H9 (cell line): ENCODE measurements at regions not wholly inside any gene's neighbourhood (a gene's known extent, or its start where the extent isn't known, plus 50 kb on each side); places are given as distances from the start of the nearest gene placed in this dataset.
"Not testable (repeated sequence)": the region's sequence is repeated elsewhere in the genome, so short reads cannot be mapped to it uniquely, and the experiment has no call there.

Experiments used
- DNase-seq: peaks from one replicate; pipeline ENCODE4 v3.0.0-alpha.2; 2017
- H2AFZ ChIP-seq: one replicate; pipeline ENCODE4 v1.6.1; 2013; ENCODE audit warnings: mild to moderate bottlenecking, low read length, control low read depth, moderate library complexity
- H2AK5ac ChIP-seq: 2 replicates; pipeline ENCODE4 v1.6.1; 2013; ENCODE audit warnings: low read length, control low read depth, mixed read lengths; ENCODE audit not compliant: insufficient read length
- H2BK120ac ChIP-seq: one replicate; pipeline ENCODE4 v1.6.1; 2013; ENCODE audit warnings: low read depth, mild to moderate bottlenecking, low read length, control low read depth, inconsistent platforms; ENCODE audit not compliant: poor library complexity, severe bottlenecking
- H2BK12ac ChIP-seq: 2 replicates; pipeline ENCODE4 v1.6.1; 2013; ENCODE audit warnings: low read length, control low read depth, mixed read lengths, low read depth; ENCODE audit not compliant: insufficient read length
- H2BK15ac ChIP-seq: 2 replicates; pipeline ENCODE4 v1.6.1; 2013; ENCODE audit warnings: low read depth, low read length, control low read depth
- H2BK20ac ChIP-seq: one replicate; pipeline ENCODE4 v1.6.1; 2013; ENCODE audit warnings: low read depth, mild to moderate bottlenecking, low read length, control low read depth, inconsistent platforms; ENCODE audit not compliant: poor library complexity, severe bottlenecking
- H2BK5ac ChIP-seq: 2 replicates; pipeline ENCODE4 v1.6.1; 2013; ENCODE audit warnings: low read length, control low read depth, mixed read lengths; ENCODE audit not compliant: insufficient read length
- H3K14ac ChIP-seq: 2 replicates; pipeline ENCODE4 v1.6.1; 2013; ENCODE audit warnings: low read length, control low read depth; ENCODE audit not compliant: insufficient read depth
- H3K18ac ChIP-seq: 2 replicates; pipeline ENCODE4 v1.6.1; 2013; ENCODE audit warnings: low read depth, mild to moderate bottlenecking, mixed read lengths, low read length, control low read depth; ENCODE audit not compliant: insufficient read length
- H3K23ac ChIP-seq: 2 replicates; pipeline ENCODE4 v1.6.1; 2013; ENCODE audit warnings: low read length, control low read depth, mixed read lengths, low read depth; ENCODE audit not compliant: insufficient read length
- H3K23me2 ChIP-seq: 2 replicates; pipeline ENCODE4 v1.6.1; 2013; ENCODE audit warnings: low read depth, mild to moderate bottlenecking, mixed read lengths, low read length, control low read depth; ENCODE audit not compliant: insufficient read length, poor library complexity, severe bottlenecking
- H3K27ac ChIP-seq: 2 replicates; pipeline ENCODE4 v1.5.1; 2013; ENCODE audit warnings: low read length, control low read depth, mixed read lengths, low read depth; ENCODE audit not compliant: insufficient read length
- H3K27me3 ChIP-seq: 2 replicates; pipeline ENCODE4 v1.6.1; 2013; ENCODE audit warnings: low read length, control low read depth, inconsistent platforms; ENCODE audit not compliant: insufficient read depth
- H3K4ac ChIP-seq: 2 replicates; pipeline ENCODE4 v1.6.1; 2013; ENCODE audit warnings: low read depth, mild to moderate bottlenecking, control low read depth, inconsistent platforms, low read length, moderate library complexity
- H3K4me1 ChIP-seq: 2 replicates; pipeline ENCODE4 v1.6.1; 2013; ENCODE audit warnings: low read length, control low read depth, inconsistent platforms; ENCODE audit not compliant: insufficient read depth
- H3K4me2 ChIP-seq: 2 replicates; pipeline ENCODE4 v1.6.1; 2013; ENCODE audit warnings: low read length, control low read depth, mixed read lengths; ENCODE audit not compliant: insufficient read length, insufficient read depth
- H3K56ac ChIP-seq: 2 replicates; pipeline ENCODE4 v1.6.1; 2013; ENCODE audit warnings: low read depth, mild to moderate bottlenecking, mixed read lengths, low read length, control low read depth; ENCODE audit not compliant: insufficient read length
- H3K79me1 ChIP-seq: 2 replicates; pipeline ENCODE4 v1.6.1; 2013; ENCODE audit warnings: low read depth, mild to moderate bottlenecking, moderate library complexity, low read length, control low read depth, inconsistent platforms; ENCODE audit not compliant: insufficient read depth, poor library complexity, severe bottlenecking
- H3K79me2 ChIP-seq: 2 replicates; pipeline ENCODE4 v1.6.1; 2013; ENCODE audit warnings: low read length, control low read depth, inconsistent platforms; ENCODE audit not compliant: insufficient read depth
- H3K9ac ChIP-seq: 2 replicates; pipeline ENCODE4 v1.6.1; 2013; ENCODE audit warnings: low read length, control low read depth, mixed read lengths; ENCODE audit not compliant: insufficient read length; ENCODE audit errors: extremely low read depth
- H3K9me3 ChIP-seq: one replicate; pipeline ENCODE4 v1.6.1; 2013; ENCODE audit warnings: low read depth, low read length, inconsistent platforms; ENCODE audit not compliant: control insufficient read depth
- H3T11ph ChIP-seq: one replicate; pipeline ENCODE4 v1.6.1; 2013; ENCODE audit warnings: mild to moderate bottlenecking, low read length, control low read depth, inconsistent platforms
- H4K20me1 ChIP-seq: one replicate; pipeline ENCODE4 v1.6.1; 2013; ENCODE audit not compliant: control insufficient read depth, insufficient read length, insufficient read depth
- H4K5ac ChIP-seq: 2 replicates; pipeline ENCODE4 v1.6.1; 2013; ENCODE audit warnings: low read depth, mild to moderate bottlenecking, mixed read lengths, low read length, control low read depth; ENCODE audit not compliant: insufficient read length
- H4K8ac ChIP-seq: replicated peaks from 2 replicates; pipeline ENCODE4 v1.6.1; 2013; ENCODE audit warnings: low read length, control low read depth, mixed read lengths, low read depth; ENCODE audit not compliant: insufficient read length
- H4K91ac ChIP-seq: 2 replicates; pipeline ENCODE4 v1.6.1; 2013; ENCODE audit warnings: low read depth, mild to moderate bottlenecking, moderate library complexity, mixed read lengths, low read length, control low read depth; ENCODE audit not compliant: insufficient read length
- H3K27ac Mint-ChIP-seq, 3 experiments: 2 replicates in 2 of 3; 3 replicates in 1 of 3; pipeline ENCODE4 v1.8.0; 2020 to 2021; ENCODE audit warnings: mixed read lengths in 3 of 3, mild to moderate bottlenecking in 1 of 3, moderate library complexity in 1 of 3
- H3K27me3 Mint-ChIP-seq: 2 replicates; pipeline ENCODE4 v1.8.0; 2021; ENCODE audit warnings: low read depth, mild to moderate bottlenecking, moderate library complexity, mixed read lengths
- H3K36me3 Mint-ChIP-seq, 3 experiments: 2 replicates in 2 of 3; 3 replicates in 1 of 3; pipeline ENCODE4 v1.8.0; 2020 to 2021; ENCODE audit warnings: low read depth in 3 of 3, mixed read lengths in 3 of 3; ENCODE audit not compliant: insufficient read depth in 1 of 3
- H3K4me1 Mint-ChIP-seq, 2 experiments: 2 replicates each; pipeline ENCODE4 v1.8.0; 2020; ENCODE audit warnings: mixed read lengths in 2 of 2
- H3K4me3 Mint-ChIP-seq, 2 experiments: 2 replicates in 1 of 2; 3 replicates in 1 of 2; pipeline ENCODE4 v1.8.0; 2020 to 2021; ENCODE audit warnings: mild to moderate bottlenecking in 2 of 2, mixed read lengths in 2 of 2, moderate library complexity in 1 of 2
- H3K9me3 Mint-ChIP-seq, 2 experiments: 2 replicates in 1 of 2; 3 replicates in 1 of 2; pipeline ENCODE4 v1.8.0; 2020; ENCODE audit warnings: mild to moderate bottlenecking in 2 of 2, mixed read lengths in 2 of 2, moderate library complexity in 1 of 2
- CTCF ChIP-seq: fragments of 200-600 bp; sonication (generic); conservative IDR thresholded peaks from 3 replicates; pipeline ENCODE4 v1.8.0; 2021; ENCODE audit warnings: antibody characterized with exemption, mild to moderate bottlenecking
- whole genome bisulfite sequencing: extraction: QIAGEN DNeasy Blood & Tissue Kit; methylation state at CpG from one replicate; pipeline ENCODE4 v1.1.7; 2013; ENCODE audit warnings: missing lambda C conversion rate, low lambda C conversion rate, mixed read lengths; ENCODE audit not compliant: insufficient read length; ENCODE audit errors: extremely low coverage; 5-methylcytosine and 5-hydroxymethylcytosine counted together

- no peak overlapping the region for H3K23ac ChIP-seq
- H2BK5ac ChIP-seq, result no peak overlapping the region
- H3K9ac ChIP-seq, result no peak overlapping the region
- H3K4me1 ChIP-seq, result no peaks in the 10 kb centered on the region
- no peaks in the 10 kb centered on the region for H3K27me3 ChIP-seq
- H2BK120ac ChIP-seq, result no peak overlapping the region
- H3K79me2 ChIP-seq, result no peaks in the 10 kb centered on the region
- H4K5ac ChIP-seq, result no peak overlapping the region
- TF ChIP-seq CTCF, result no peak
- no peak overlapping the region for H3K14ac ChIP-seq
- WGBS, result no CpG with 5 or more reads among the region's 1 CpG
- H2BK12ac ChIP-seq, result no peak overlapping the region
- no peak overlapping the region for H3K4me3 Mint-ChIP-seq
- H2BK15ac ChIP-seq, result no peak overlapping the region
- no peak overlapping the region; a peak in 1 of 7 replicates for H3K27ac Mint-ChIP-seq
- H2AK5ac ChIP-seq, result no peak overlapping the region
- H4K91ac ChIP-seq, result no peak overlapping the region
- no peak overlapping the region for H3T11ph ChIP-seq
- H3K27ac ChIP-seq, result no peak overlapping the region
- no peaks in the 10 kb centered on the region for H3K23me2 ChIP-seq
- no peak for DNase-seq
- no peak overlapping the region for H3K56ac ChIP-seq
- H3K18ac ChIP-seq, result no peak overlapping the region
- H3K9me3 Mint-ChIP-seq, result peaks cover 14% of the 10 kb centered on the region in 2 experiments
- H3K79me1 ChIP-seq, result no peaks in the 10 kb centered on the region
- H2AFZ ChIP-seq, result no peak overlapping the region
- peaks cover 5% of the 10 kb centered on the region for H3K9me3 ChIP-seq
- H3K4me2 ChIP-seq, result no peak overlapping the region
- H3K27me3 Mint-ChIP-seq, result no peaks in the 10 kb centered on the region
- no peak overlapping the region for H4K8ac ChIP-seq
- no peaks in the 10 kb centered on the region for H3K4me1 Mint-ChIP-seq
- no peak overlapping the region for H2BK20ac ChIP-seq
- H3K4ac ChIP-seq, result no peak overlapping the region
- H3K36me3 Mint-ChIP-seq, result peaks cover 8 to 10% (median 9%) of the 10 kb centered on the region in 3 experiments; a peak in 6 of 7 replicates
- no peaks in the 10 kb centered on the region for H4K20me1 ChIP-seq
Observed at GRCh38 chr1:118381197-118381869, 196.3 kb upstream of the SPAG17 start.

- not testable (repeated sequence) for H3K14ac ChIP-seq, H3K4me1 Mint-ChIP-seq, H3K4me1 ChIP-seq, H2BK5ac ChIP-seq, H3K23ac ChIP-seq, H3K9ac ChIP-seq, H3K56ac ChIP-seq, H3K9me3 ChIP-seq, H2BK12ac ChIP-seq, H4K91ac ChIP-seq, DNase-seq, H3K79me1 ChIP-seq, H3K4ac ChIP-seq, H3K27ac ChIP-seq, H3K4me3 Mint-ChIP-seq, H4K8ac ChIP-seq, H4K5ac ChIP-seq, H3K23me2 ChIP-seq, H2BK20ac ChIP-seq, H2BK120ac ChIP-seq, H3K18ac ChIP-seq, H3K4me2 ChIP-seq, H3K27ac Mint-ChIP-seq, H3K27me3 ChIP-seq, H3K27me3 Mint-ChIP-seq, H3T11ph ChIP-seq, H3K79me2 ChIP-seq, H4K20me1 ChIP-seq, H2BK15ac ChIP-seq, H2AFZ ChIP-seq, H2AK5ac ChIP-seq
- peaks cover 8 to 22% (median 13%) of the 10 kb centered on the region in 3 experiments; a peak in 6 of 7 replicates for H3K36me3 Mint-ChIP-seq
- WGBS, result no CpG with 5 or more reads among the region's 2 CpGs
- peaks cover 28 to 33% of the 10 kb centered on the region in 2 experiments for H3K9me3 Mint-ChIP-seq
Observed at GRCh38 chr1:118377183-118377582, 192.2 kb upstream of the SPAG17 start.
